NB4 (cell line): ENCODE measurements at regions not wholly inside any gene's neighbourhood (a gene's known extent, or its start where the extent isn't known, plus 50 kb on each side); places are given as distances from the start of the nearest gene placed in this dataset.

Experiments
- POLR2A ChIP-seq: IDR thresholded peaks from 2 replicates; pipeline ENCODE4 v1.6.1; 2011; ENCODE audit warnings: mild to moderate bottlenecking; ENCODE audit not compliant: insufficient read length; ENCODE audit errors: extremely low read depth
- TF ChIP-seq, protein P1 (sequence below): IDR thresholded peaks from one replicate; pipeline ENCODE4 v1.5.1; 2012; ENCODE audit warnings: low read depth, low read length

DNA sequence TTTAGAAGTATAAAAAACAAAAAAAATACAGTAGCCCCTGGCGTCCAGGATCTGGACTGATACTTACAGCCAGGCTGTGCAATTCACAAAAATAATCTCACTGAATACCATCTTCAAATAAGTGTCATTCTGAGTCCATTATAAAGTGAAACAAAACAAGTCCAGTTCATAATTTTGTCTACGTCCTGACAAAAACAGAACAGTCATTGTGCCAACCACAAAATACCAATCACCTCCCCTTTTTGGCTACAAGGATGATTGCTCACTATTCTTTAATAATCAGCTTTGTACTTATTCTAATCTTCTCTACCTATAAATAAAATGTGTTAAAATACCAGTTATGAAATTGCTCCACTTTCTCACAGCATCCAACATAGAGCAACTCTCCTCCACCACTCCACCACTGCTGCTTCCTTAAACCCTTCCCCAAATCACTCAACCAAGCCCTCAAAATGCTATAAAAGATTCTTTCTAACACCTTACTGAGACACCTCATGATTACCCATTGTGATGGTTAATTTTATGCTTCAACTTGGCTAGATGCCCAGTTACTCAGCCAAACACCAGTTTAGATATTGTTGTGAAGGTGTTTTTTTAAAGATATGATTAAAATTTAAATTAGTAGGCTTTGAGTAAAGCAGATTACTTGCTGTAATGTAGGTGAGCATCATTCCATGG lies 479.8 kb upstream of the SEMA3A start:
- TF ChIP-seq, protein P1, sequence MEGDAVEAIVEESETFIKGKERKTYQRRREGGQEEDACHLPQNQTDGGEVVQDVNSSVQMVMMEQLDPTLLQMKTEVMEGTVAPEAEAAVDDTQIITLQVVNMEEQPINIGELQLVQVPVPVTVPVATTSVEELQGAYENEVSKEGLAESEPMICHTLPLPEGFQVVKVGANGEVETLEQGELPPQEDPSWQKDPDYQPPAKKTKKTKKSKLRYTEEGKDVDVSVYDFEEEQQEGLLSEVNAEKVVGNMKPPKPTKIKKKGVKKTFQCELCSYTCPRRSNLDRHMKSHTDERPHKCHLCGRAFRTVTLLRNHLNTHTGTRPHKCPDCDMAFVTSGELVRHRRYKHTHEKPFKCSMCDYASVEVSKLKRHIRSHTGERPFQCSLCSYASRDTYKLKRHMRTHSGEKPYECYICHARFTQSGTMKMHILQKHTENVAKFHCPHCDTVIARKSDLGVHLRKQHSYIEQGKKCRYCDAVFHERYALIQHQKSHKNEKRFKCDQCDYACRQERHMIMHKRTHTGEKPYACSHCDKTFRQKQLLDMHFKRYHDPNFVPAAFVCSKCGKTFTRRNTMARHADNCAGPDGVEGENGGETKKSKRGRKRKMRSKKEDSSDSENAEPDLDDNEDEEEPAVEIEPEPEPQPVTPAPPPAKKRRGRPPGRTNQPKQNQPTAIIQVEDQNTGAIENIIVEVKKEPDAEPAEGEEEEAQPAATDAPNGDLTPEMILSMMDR, result no peak
- TF ChIP-seq POLR2A, result no peak
